Pancreas (tissue), 10 donors: ENCODE measurements at regions not wholly inside any gene's neighbourhood (a gene's known extent, or its start where the extent isn't known, plus 50 kb on each side); places are given as distances from the start of the nearest gene placed in this dataset.

ENCODE experiments used
- ATAC-seq, 4 donors: fragments of 200-7000 bp; cut with Tn5 transposase; one replicate each; pipeline versions ENCODE4 v1.8.0 to v1.9.1; 2020; ENCODE audit warnings: mild to moderate bottlenecking in 4 of 4, moderate library complexity in 4 of 4
- DNase-seq, 6 donors: peaks; one replicate each; pipeline ENCODE4 v3.0.0-alpha.2; 2020
- FAIRE-seq: peaks from 2 replicates; lab custom pipeline; 2012; peaks lifted over from hg19 to GRCh38; lab: Jason Lieb, UNC
- H3K27ac ChIP-seq, 4 donors: fragments of 200-600 bp; sonication (generic); 1 replicate in 3 of 4; 2 replicates in 1 of 4; pipeline versions ENCODE4 v1.5.0 to v1.8.0; 2020
- H3K27me3 ChIP-seq, 4 donors: fragments of 200-600 bp; one replicate each; pipeline ENCODE4 v1.8.0; 2021
- H3K36me3 ChIP-seq, 3 donors: fragments of 200-600 bp; sonication (generic) in 1 of 3; one replicate each; pipeline versions ENCODE4 v1.5.0 to v1.8.0; 2020 to 2021
- H3K4me1 ChIP-seq, 3 donors: fragments of 200-600 bp; one replicate each; pipeline ENCODE4 v1.8.0; 2021
- H3K4me3 ChIP-seq, 4 donors: fragments of 200-600 bp; sonication (generic) in 2 of 4; one replicate each; pipeline versions ENCODE4 v1.5.0 to v1.8.0; 2020 to 2021
- H3K9me3 ChIP-seq, 4 donors: fragments of 200-600 bp; one replicate each; pipeline ENCODE4 v1.8.0; 2021
- CTCF ChIP-seq, 4 donors: fragments of 200-600 bp; sonication (generic) in 3 of 4; IDR thresholded peaks; one replicate each; pipeline versions ENCODE4 v1.5.0 to v1.8.0; 2021; ENCODE audit warnings: antibody characterized with exemption in 4 of 4
- WGBS, 2 donors: extraction: QIAGEN DNeasy Blood & Tissue Kit; methylation state at CpG; one replicate each; pipeline ENCODE4 v1.1.7; 2013; 5-methylcytosine and 5-hydroxymethylcytosine counted together
- intact Hi-C, 3 donors: fragments of 100-400 bp; cut with DNase I; formaldehyde crosslinking; loops; one replicate each; pipeline versions ENCODE4 v1.11.1 to v1.14.2; 2022
- donor health status: healthy with polysubstance abuse.
- donor health status: DM: no; HTN: no; CAD: no; lungs with moderate emphysema.
- donor health status: DM: no; HTN: no; CAD: no.
- donor health status: control.
- donor health status: control.
- donor health status: Bipolar disorder and iron deficiency.
- donor health status: DM: yes; HTN: yes; CAD: no.
- donor health status: DM: no; HTN: no; CAD: no.
- donor health status: DM: no; HTN: no; CAD: no.
- donor health status: DM: yes; HTN: yes; CAD: no.

- no peak for ATAC-seq
- no peak for FAIRE-seq
- 72 to 80% methylated on average over 3 of the region's 3 CpGs for WGBS, 2 donors
- no peak overlapping the region for H3K4me3 ChIP-seq
- no peaks in the 10 kb centered on the region for H3K36me3 ChIP-seq
- H3K27ac ChIP-seq, result no peak overlapping the region
- no peaks in the 10 kb centered on the region for H3K27me3 ChIP-seq
- no peak for TF ChIP-seq CTCF (IDR thresholded peaks at IDR 0.05)
- H3K4me1 ChIP-seq, result no peaks in the 10 kb centered on the region
- intact Hi-C loops, result no loop called here
- no peaks in the 10 kb centered on the region for H3K9me3 ChIP-seq
- no peak for DNase-seq
Measured at GRCh38 chr14:97306133-97306759, 509.1 kb downstream of the VRK1 start.

GRCh38 chr14:97306760-97307246 is 509.6 kb downstream of the VRK1 start:
- FAIRE-seq, result no peak
- no peak for DNase-seq
- TF ChIP-seq CTCF (IDR thresholded peaks at IDR 0.05), result no peak
- no peak overlapping the region for H3K4me3 ChIP-seq
- no peak for ATAC-seq
- H3K27me3 ChIP-seq, result no peaks in the 10 kb centered on the region
- no peaks in the 10 kb centered on the region for H3K9me3 ChIP-seq
- H3K36me3 ChIP-seq, result no peaks in the 10 kb centered on the region
- 70 to 71% methylated on average over 4 of the region's 4 CpGs for WGBS, 2 donors
- no peaks in the 10 kb centered on the region for H3K4me1 ChIP-seq
- intact Hi-C loops, result no loop called here
- no peak overlapping the region for H3K27ac ChIP-seq

- TF ChIP-seq CTCF (IDR thresholded peaks at IDR 0.05), result no peak
- Histone ChIP-seq H3K4me3 (no peak overlapping the region), H3K9me3 (no peaks in the 10 kb centered on the region), H3K27me3 (peaks cover 0 to 4% (median 0%) of the 10 kb centered on the region in 4 donors), H3K27ac (no peak overlapping the region), H3K4me1 (no peaks in the 10 kb centered on the region), H3K36me3 (no peaks in the 10 kb centered on the region)
- intact Hi-C loops, result no loop called here
- 61 to 79% methylated on average over 3 of the region's 3 CpGs for WGBS, 2 donors
- no peak for DNase-seq
- no peak for FAIRE-seq
- no peak for ATAC-seq
Measured at GRCh38 chr14:97311411-97311810, 514.2 kb downstream of the VRK1 start.

- no peaks in the 10 kb centered on the region for H3K4me1 ChIP-seq
- intact Hi-C loops, result no loop called here
- no peak for ATAC-seq
- no peaks in the 10 kb centered on the region for H3K36me3 ChIP-seq
- no peak for DNase-seq
- no peak overlapping the region for H3K27ac ChIP-seq
- peaks cover 0 to 4% (median 0%) of the 10 kb centered on the region in 4 donors for H3K27me3 ChIP-seq
- H3K4me3 ChIP-seq, result no peak overlapping the region
- no peak for TF ChIP-seq CTCF (IDR thresholded peaks at IDR 0.05)
- no peak for FAIRE-seq
- H3K9me3 ChIP-seq, result no peaks in the 10 kb centered on the region
Measured at GRCh38 chr14:97312910-97313309, 515.7 kb downstream of the VRK1 start.

- H3K36me3 ChIP-seq, result no peaks in the 10 kb centered on the region
- intact Hi-C loops, result no loop called here
- TF ChIP-seq CTCF (IDR thresholded peaks at IDR 0.05), result no peak
- DNase-seq, result no peak
- no peak for ATAC-seq
- no peak for FAIRE-seq
- H3K4me3 ChIP-seq, result no peak overlapping the region
- no peak overlapping the region for H3K27ac ChIP-seq
- no peaks in the 10 kb centered on the region for H3K4me1 ChIP-seq
- peaks cover 0 to 4% (median 0%) of the 10 kb centered on the region in 4 donors for H3K27me3 ChIP-seq
- WGBS, 2 donors, result 33 to 49% methylated on average over 5 of the region's 5 CpGs
- H3K9me3 ChIP-seq, result no peaks in the 10 kb centered on the region
Measured at GRCh38 chr14:97315790-97316189, 518.6 kb downstream of the VRK1 start.
